Kidney glomerular epithelial cell (primary cell): ENCODE measurements at regions not wholly inside any gene's neighbourhood (a gene's known extent, or its start where the extent isn't known, plus 50 kb on each side); places are given as distances from the start of the nearest gene placed in this dataset.
"Not testable (repeated sequence)": the region's sequence is repeated elsewhere in the genome, so short reads cannot be mapped to it uniquely, and the experiment has no call there.

Source experiments
- DNase-seq: peaks from one replicate; lab custom pipeline; 2025; lab: John Stamatoyannopoulos, UW

GRCh38 chr5:164300295-164300694, 794.9 kb downstream of the MAT2B start:
- no peak for DNase-seq

DNA sequence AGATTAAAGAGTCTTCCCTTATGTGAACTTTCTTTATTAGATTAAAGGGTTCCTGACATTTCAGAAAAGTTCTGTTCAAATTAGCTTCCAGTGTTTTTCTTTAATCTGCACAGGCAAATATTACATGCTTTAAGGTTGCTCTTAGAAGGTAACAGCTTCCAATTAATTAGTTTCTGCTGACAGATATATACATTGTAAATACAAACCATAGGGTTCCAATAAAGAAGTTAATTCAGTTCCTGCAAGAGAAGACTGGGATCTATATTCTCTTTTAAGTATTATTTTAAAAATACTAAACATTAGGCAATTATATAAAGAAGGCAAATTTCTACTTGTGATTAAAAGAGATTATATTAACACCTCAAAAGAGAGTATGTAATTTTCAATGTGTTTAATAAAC, 795.7 kb downstream of the MAT2B start:
- no peak for DNase-seq

GRCh38 chr5:164301708-164302107, 796.3 kb downstream of the MAT2B start:
- DNase-seq: no peak

DNA sequence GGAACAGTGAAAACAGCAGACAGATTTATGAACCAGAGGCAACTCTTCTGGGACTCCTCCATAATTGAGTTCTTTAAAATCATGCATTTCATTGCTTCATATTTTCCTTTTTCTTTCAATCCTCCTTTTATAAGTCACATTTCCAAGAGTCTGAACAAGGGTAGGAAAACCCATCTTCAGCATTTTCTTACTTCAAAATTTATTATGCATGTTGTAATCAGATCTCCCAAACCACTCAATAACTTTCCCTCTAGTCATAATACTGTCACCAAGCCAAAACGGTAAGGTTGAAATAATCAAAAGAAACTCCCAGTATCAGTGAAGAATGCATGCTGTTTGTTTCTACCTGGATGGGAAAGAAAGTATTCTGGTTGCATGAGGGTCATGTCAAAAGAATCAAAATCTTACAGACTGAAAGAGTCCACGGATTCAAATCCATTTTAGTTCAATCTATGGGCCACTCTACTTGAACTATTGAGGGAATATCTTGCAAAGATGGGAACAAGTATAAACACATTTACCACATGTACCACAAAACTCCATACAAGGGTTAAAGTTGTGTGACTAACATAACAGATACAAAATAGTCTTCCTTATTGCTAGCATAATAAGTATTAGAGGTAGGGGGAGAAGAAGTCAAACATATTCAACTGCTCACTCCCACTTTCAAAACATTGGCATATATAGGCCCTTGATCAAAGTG, 797.3 kb downstream of the MAT2B start:
- DNase-seq: peak; percentile 16

GRCh38 chr5:164303646-164304215, 798.3 kb downstream of the MAT2B start:
- no peak for DNase-seq

DNA sequence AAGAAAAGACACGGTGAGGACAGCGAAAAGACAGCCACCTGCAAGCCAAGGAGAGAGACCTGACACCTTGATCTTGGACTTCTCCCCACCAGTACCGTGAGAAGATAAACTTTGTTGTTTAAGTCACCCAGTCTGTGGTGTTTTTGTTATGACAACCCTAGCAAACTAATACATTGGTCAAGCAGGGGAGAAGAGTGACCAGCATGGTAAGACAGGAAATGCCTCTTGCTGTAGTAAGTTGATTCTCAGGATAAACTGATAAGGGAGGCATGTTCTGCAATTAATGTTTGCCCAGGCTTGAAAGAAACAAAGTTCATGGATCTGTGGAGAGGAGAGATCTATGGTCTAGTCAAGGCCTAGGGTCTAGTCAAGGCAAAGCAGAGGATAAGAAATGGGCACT, 801.2 kb downstream of the MAT2B start:
- no peak for DNase-seq

DNA sequence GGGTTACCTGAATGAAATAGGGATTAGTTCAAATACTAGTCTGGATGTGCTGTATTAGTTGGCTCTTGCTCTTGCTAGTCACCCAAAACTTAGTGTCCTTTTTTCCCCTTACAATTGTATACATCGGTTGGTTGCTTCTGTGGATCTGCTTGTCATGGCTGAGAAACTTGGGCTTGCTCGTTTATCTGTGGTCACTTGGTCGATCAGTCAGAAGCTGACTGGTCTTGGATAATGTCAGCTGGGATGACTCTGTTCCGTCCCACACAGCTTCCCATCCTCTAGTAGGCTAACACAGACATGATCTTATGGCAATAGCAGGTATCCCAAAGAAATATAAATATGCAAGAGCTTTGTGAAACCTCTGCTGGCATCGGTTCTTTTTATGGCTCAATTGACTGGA, 807.4 kb downstream of the MAT2B start:
- DNase-seq: no peak

GRCh38 chr5:164317676-164318075, 812.3 kb downstream of the MAT2B start:
- DNase-seq: no peak

- no peak for DNase-seq
These were observed 813.7 kb downstream of the MAT2B start for GRCh38 chr5:164319161-164319560.

DNA sequence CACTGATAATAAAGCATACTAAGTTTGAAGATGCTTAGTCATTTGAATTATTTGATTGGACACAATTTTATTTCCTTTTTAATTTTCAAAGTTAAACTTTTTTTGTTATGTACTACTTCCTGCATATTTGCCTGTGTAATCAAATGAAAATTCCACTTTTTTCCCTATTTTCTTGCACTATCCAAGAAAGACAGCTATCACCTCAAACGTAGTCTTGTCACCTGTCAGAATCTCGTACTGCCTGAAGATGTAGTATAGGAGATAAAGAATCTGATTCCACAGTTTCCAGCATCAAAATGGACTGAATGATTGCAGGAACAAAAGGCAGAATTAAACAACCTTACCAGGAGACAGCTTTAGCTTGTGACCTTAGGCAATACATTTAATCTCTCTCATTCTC, 818.8 kb downstream of the MAT2B start:
- no peak for DNase-seq

DNA sequence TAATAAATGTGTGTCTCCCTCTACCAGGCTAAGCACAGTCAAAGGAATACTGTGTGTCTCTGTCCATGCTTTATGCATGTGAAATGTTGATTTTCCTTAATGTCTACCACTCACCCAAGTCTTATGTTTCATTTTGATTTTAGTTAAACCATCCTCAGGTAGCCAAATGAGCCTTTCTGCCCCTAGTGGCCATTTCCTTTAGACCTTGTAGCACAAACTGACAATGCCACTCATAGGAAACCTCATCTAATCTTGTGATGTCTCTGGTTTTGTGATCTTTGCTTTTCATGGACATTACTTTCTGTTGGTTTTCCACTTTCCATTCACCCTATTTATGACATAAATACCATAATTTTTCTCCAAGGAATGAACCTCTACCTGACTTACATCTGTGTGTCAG, 820.8 kb downstream of the MAT2B start:
- DNase-seq: no peak

DNA sequence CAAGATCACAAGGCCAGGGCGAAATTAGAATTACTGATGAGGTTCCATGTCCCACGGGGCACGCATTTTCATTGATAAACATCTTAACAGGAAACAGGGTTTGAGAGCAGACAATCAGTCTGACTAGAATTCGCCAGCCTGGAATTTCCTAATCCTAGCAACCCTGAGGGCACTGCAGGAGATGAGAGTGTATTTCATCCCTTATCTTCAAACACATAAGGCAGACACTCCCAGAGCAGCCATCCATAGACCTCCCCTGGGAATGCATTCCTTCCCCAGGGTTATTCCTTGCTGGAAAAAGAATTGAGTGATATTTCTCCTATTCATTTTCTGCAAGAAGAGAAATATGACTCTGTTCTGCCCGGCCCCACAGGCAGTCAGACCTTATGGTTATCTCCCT, 821.7 kb downstream of the MAT2B start:
- DNase-seq: not testable (repeated sequence)

- no peak for DNase-seq
These were observed 827.2 kb downstream of the MAT2B start for GRCh38 chr5:164332349-164333196.

DNA sequence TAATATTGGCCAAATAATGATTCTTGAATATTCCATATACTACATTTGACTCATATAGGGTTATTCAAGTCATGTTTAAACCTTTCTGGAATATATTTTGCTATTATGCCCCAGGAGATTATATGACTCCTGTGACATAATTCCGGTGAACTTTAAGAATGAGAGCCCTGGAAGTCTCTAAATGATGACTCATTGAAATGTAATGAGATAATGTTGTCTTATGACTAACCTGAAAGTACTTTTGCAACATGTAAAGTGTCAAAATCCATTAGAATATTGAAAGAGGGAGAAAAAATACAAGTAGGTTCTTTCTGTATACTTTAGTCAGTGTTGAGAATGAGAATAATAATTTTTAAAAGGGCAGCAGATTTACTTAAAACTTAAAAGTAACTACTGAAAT, 830.4 kb downstream of the MAT2B start:
- peak; percentile 41 for DNase-seq

DNA sequence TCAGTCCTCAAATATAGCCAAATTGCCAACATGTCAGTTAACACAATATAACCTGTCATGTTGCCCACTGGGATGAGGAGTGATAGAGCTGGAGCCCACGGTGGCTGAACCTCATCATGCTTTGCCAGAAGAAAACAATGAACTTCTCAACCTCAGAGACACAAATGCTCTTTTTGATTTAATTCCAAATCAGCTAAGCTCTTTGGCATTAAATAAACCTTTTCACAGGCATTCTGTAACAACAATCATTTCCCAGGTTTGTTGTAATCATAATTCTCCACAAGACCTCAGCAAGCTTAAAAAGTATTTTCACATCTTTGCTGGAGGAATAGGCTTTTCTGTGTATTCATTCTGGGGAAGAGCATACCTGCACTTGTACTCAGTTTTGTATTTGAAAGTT, 830.9 kb downstream of the MAT2B start:
- no peak for DNase-seq

- DNase-seq: peak; percentile 12
These were observed 831.5 kb downstream of the MAT2B start for GRCh38 chr5:164336906-164337305.

GRCh38 chr5:164341056-164341619, 835.7 kb downstream of the MAT2B start:
- DNase-seq: no peak

- no peak for DNase-seq
These were observed 839.9 kb downstream of the MAT2B start for GRCh38 chr5:164345173-164345849.

DNA sequence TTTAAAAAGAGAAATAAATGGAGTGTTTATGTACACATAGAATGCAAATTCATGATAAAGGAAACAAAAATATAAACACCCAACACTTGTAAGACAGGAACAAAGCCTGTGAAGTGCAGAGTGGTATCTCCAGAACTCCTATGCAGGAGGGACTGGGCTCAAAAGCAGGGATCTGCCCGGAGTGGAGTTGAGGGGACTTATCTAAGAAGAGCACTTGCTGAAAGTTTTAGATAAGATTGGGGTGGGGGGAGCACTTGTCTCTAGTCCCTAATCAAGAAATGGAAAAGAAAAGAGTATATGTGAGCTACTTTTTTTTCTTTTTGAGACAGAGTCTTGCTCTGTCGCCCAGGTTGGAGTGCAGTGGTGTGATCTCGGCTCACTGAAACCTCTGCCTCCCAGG, 840.4 kb downstream of the MAT2B start:
- DNase-seq: no peak

DNA sequence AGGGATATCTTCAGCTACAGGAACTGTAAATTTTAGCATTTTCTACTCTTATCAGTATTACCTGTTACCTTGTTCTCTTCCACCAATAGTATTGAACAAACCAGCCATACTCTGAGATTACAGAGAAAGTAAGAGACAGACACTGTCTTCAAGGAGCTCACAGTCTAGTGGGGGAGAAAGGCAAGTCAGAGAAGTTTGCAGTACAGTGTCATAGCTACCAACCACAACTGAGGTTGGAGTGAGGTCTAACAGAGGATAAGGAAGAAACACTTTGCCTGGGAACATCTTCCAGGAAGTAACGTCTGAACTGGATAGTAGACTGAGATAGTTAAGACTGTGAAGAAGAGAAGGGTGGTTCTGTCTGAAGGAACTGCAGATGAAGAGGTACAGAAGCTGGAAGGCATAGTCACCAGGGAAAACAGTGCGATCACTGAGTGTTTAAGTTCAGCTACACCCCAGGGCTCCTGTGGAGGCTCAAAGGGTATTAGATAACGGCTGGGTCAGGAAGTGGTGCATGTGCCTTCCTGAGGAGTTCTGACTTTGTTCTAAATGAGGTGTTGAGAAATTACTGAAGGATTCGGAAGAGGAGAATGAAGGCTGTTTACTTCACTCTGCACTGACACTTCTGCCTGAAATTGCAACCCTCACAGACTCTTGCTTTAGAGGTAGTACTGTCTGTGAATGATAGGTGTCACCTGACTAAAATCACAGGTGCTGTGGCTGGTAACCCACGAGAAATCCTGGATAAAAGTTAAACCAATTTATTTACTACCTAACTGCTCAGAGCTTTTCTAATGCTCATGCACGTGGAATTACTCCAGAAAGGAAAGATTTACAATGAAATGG, 841.6 kb downstream of the MAT2B start:
- no peak for DNase-seq

GRCh38 chr5:164350236-164350635, 844.8 kb downstream of the MAT2B start:
- DNase-seq: no peak
